Peyer's patch (tissue), 4 donors: ENCODE measurements at regions not wholly inside any gene's neighbourhood (a gene's known extent, or its start where the extent isn't known, plus 50 kb on each side); places are given as distances from the start of the nearest gene placed in this dataset.

Source experiments
- CTCF ChIP-seq, 6 experiments: fragments of 450-650 bp in 4 of 6; fragments of 200-600 bp in 2 of 6; sonication (generic) in 1 of 6; IDR thresholded peaks; one replicate each; pipeline ENCODE4 v1.5.1; 2017 to 2019; ENCODE audit warnings: antibody characterized with exemption in 6 of 6, mild to moderate bottlenecking in 3 of 6, moderate library complexity in 1 of 6
- POLR2A ChIP-seq, 2 donors: fragments of 450-650 bp; IDR thresholded peaks; one replicate each; pipeline ENCODE4 v1.5.1; 2017; ENCODE audit warnings: antibody characterized with exemption in 2 of 2, mild to moderate bottlenecking in 2 of 2, moderate library complexity in 2 of 2

GRCh38 chr21:25457411-25457810 is 149.9 kb downstream of the MRPL39 start:
- TF ChIP-seq CTCF (IDR thresholded peaks at IDR 0.05) = no peak
- no peak for TF ChIP-seq POLR2A (IDR thresholded peaks at IDR 0.05)
